Upper lobe of left lung (tissue), 6 donors: ENCODE measurements at regions not wholly inside any gene's neighbourhood (a gene's known extent, or its start where the extent isn't known, plus 50 kb on each side); places are given as distances from the start of the nearest gene placed in this dataset.

Experiments used
- ATAC-seq, 2 donors: fragments of 200-7000 bp; cut with Tn5 transposase; one replicate each; pipeline ENCODE4 v1.9.1; 2022; ENCODE audit warnings: mild to moderate bottlenecking in 2 of 2, moderate library complexity in 2 of 2; ENCODE audit not compliant: low FRiP score in 2 of 2
- DNase-seq, 2 donors: peaks; one replicate each; pipeline ENCODE4 v3.0.0-alpha.2; 2019 to 2020
- H3K27ac ChIP-seq, 4 donors: fragments of 200-600 bp; sonication (generic); one replicate each; pipeline ENCODE4 v1.5.1; 2016 to 2019
- H3K27me3 ChIP-seq, 4 donors: fragments of 200-600 bp; sonication (generic); one replicate each; pipeline ENCODE4 v1.5.1; 2017 to 2019
- H3K36me3 ChIP-seq, 4 donors: fragments of 200-600 bp; sonication (generic); one replicate each; pipeline ENCODE4 v1.5.1; 2016 to 2019
- H3K4me1 ChIP-seq, 4 donors: fragments of 200-600 bp; sonication (generic); one replicate each; pipeline ENCODE4 v1.5.1; 2018 to 2019
- H3K4me3 ChIP-seq, 4 donors: fragments of 200-600 bp; sonication (generic); one replicate each; pipeline ENCODE4 v1.5.1; 2017 to 2019; ENCODE audit warnings: mild to moderate bottlenecking in 2 of 4, moderate library complexity in 1 of 4
- H3K9me3 ChIP-seq, 4 donors: fragments of 200-600 bp; sonication (generic); one replicate each; pipeline ENCODE4 v1.5.1; 2018 to 2019
- EP300 ChIP-seq, 4 donors: sonication (generic); formaldehyde crosslinking; IDR thresholded peaks; one replicate each; pipeline ENCODE4 v1.5.1; 2017; ENCODE audit warnings: antibody characterized with exemption in 4 of 4, control low read depth in 2 of 4
- POLR2A ChIP-seq, 4 donors: fragments of 450-650 bp; IDR thresholded peaks; one replicate each; pipeline ENCODE4 v1.5.1; 2016 to 2017; ENCODE audit warnings: antibody characterized with exemption in 4 of 4, mild to moderate bottlenecking in 2 of 4
- POLR2AphosphoS5 ChIP-seq, 2 donors: sonication (generic); formaldehyde crosslinking; IDR thresholded peaks; one replicate each; pipeline ENCODE4 v1.5.1; 2017; ENCODE audit warnings: antibody characterized with exemption in 2 of 2
- WGBS, 2 donors: methylation state at CpG; one replicate each; pipeline ENCODE4 v1.1.5; 2017 to 2018; 5-methylcytosine and 5-hydroxymethylcytosine counted together
- TF ChIP-seq, protein P1 (sequence below), 6 experiments: fragments of 450-650 bp in 4 of 6; fragments of 200-600 bp in 2 of 6; sonication (generic) in 2 of 6; IDR thresholded peaks; one replicate each; pipeline ENCODE4 v1.5.1; 2016 to 2019; ENCODE audit warnings: antibody characterized with exemption in 6 of 6
- donor health status: DM: no; HTN: no; CAD: no; lungs with moderate emphysema.
- donor health status: DM: no; HTN: yes; CAD: no; lungs with severe emphysema.

DNA sequence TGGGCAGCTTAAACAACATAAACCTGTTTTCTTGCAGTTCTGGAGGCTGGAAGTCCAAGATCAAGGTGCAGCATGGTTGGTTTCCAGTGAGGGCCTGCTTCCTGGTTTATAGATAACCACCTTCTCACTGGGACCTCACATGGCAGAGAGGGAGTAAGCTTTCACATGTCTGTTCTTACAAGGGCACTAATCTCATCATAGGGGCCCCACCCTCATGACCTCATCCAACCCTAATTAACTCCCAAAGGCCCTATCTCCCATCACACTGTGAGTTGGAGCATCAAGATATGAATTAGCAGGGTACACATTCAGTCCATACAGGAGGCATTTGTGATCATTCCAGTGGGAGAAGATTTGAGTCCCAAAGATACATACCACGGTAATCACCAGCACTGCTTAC lies 50.5 kb upstream of the GRIN2A start:
- ATAC-seq, result no peak
- peaks cover 0 to 17% (median 4%) of the 10 kb centered on the region in 4 donors for H3K9me3 ChIP-seq
- TF ChIP-seq POLR2AphosphoS5 (IDR thresholded peaks at IDR 0.05) (no peak), POLR2A (IDR thresholded peaks at IDR 0.05) (no peak), EP300 (IDR thresholded peaks at IDR 0.05) (no peak)
- TF ChIP-seq, protein P1, sequence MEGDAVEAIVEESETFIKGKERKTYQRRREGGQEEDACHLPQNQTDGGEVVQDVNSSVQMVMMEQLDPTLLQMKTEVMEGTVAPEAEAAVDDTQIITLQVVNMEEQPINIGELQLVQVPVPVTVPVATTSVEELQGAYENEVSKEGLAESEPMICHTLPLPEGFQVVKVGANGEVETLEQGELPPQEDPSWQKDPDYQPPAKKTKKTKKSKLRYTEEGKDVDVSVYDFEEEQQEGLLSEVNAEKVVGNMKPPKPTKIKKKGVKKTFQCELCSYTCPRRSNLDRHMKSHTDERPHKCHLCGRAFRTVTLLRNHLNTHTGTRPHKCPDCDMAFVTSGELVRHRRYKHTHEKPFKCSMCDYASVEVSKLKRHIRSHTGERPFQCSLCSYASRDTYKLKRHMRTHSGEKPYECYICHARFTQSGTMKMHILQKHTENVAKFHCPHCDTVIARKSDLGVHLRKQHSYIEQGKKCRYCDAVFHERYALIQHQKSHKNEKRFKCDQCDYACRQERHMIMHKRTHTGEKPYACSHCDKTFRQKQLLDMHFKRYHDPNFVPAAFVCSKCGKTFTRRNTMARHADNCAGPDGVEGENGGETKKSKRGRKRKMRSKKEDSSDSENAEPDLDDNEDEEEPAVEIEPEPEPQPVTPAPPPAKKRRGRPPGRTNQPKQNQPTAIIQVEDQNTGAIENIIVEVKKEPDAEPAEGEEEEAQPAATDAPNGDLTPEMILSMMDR (IDR thresholded peaks at IDR 0.05), result no peak
- no peak for DNase-seq
- no peak overlapping the region for H3K4me3 ChIP-seq
- no peak overlapping the region for H3K27ac ChIP-seq
- no peaks in the 10 kb centered on the region for H3K27me3 ChIP-seq
- no peaks in the 10 kb centered on the region for H3K4me1 ChIP-seq
- no peaks in the 10 kb centered on the region for H3K36me3 ChIP-seq
- 78 to 80% methylated on average over 1 of the region's 1 CpG for WGBS, 2 donors

DNA sequence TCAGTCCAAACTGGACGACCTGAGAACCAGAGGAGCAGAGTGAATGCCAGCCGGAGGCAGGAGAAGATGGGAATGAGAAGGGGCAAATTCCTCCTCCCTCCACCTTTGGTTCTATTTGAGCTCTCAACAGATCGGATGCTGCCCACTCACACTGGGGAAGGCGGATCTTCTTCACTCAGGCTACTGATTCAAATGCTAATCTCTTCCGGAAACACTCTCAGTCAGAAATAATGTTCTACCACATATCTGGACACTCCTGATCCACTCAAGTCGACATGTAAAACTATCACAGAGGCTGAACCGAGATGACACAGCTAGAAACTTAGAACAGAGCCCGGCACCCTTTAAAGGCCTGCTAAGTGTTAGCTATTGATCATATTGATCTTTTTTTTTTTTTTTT lies 57.4 kb upstream of the GRIN2A start:
- DNase-seq, result no peak
- Histone ChIP-seq H3K27ac (no peak overlapping the region), H3K9me3 (no peaks in the 10 kb centered on the region), H3K4me1 (no peaks in the 10 kb centered on the region), H3K36me3 (no peaks in the 10 kb centered on the region), H3K27me3 (no peaks in the 10 kb centered on the region), H3K4me3 (no peak overlapping the region)
- 70 to 75% methylated on average over 8 of the region's 8 CpGs for WGBS, 2 donors
- ATAC-seq, result no peak
- TF ChIP-seq EP300 (IDR thresholded peaks at IDR 0.05) (no peak), POLR2AphosphoS5 (IDR thresholded peaks at IDR 0.05) (no peak), POLR2A (IDR thresholded peaks at IDR 0.05) (no peak)
- TF ChIP-seq, protein P1 (IDR thresholded peaks at IDR 0.05), result no peak

DNA sequence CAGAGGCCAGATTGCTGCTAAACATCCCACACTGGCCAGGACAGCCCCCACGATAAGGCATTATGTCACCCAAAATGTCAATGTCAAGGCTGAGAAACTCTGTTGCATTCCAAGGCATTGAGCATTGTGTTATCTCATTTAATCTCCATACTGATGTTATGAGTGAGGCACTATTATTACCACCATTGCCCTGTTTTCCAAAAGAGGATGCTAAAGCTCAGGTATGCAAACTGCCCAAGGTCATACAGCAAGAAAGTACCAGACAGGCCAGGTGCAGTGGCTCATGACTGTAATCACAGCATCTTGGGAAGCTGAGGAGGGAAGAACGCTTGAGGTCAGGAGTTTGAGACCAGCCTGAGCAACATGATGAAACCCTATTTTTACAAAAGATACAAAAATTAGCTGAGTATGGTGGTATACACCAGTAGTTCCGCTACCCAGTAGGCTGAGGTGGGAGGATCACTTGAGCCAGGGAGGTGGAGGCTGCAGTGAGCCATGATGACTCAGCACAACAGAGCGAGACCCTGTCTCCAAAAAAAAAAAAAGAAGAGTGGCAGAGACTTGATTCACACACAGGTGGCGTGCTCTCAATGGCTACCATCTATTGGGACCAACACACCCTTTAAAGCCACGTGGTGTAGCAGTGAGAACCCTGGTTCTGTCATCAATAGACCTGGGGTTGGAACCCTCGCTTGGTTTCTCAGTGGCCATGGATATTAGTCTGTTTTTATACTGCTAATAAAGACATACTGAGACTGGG lies 58.8 kb upstream of the GRIN2A start:
- Histone ChIP-seq H3K9me3 (no peaks in the 10 kb centered on the region), H3K4me3 (no peak overlapping the region), H3K4me1 (no peaks in the 10 kb centered on the region), H3K27me3 (no peaks in the 10 kb centered on the region), H3K27ac (no peak overlapping the region), H3K36me3 (no peaks in the 10 kb centered on the region)
- 76 to 81% methylated on average over 6 to 7 of the region's 7 CpGs for WGBS, 2 donors
- ATAC-seq, result no peak
- TF ChIP-seq POLR2A (IDR thresholded peaks at IDR 0.05) (no peak), POLR2AphosphoS5 (IDR thresholded peaks at IDR 0.05) (no peak), EP300 (IDR thresholded peaks at IDR 0.05) (no peak)
- TF ChIP-seq, protein P1 (IDR thresholded peaks at IDR 0.05), result no peak
- DNase-seq, result no peak

DNA sequence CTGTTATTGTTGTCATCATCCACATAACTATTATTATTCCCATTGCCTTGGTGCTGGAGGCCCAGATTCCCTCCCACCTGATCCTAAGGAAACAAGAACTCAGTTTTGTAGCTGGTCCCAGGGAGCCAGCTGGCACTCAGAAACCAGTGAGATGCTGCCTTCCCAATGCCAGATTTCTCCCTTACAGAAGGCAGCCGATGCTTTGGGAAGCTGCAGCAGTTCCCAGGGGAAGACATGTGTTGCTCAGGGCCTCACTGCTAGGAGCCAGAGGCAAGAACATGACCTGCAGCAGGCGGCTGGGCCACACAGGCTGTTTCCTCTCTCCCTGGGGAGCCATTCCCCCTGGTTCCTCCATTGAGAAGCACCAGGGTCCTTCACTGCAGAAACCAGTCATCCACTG lies 59.9 kb upstream of the GRIN2A start:
- Histone ChIP-seq H3K36me3 (no peaks in the 10 kb centered on the region), H3K4me1 (no peaks in the 10 kb centered on the region), H3K27me3 (no peaks in the 10 kb centered on the region), H3K27ac (no peak overlapping the region), H3K9me3 (no peaks in the 10 kb centered on the region), H3K4me3 (no peak overlapping the region)
- 22 to 43% methylated on average over 1 to 2 of the region's 2 CpGs for WGBS, 2 donors
- TF ChIP-seq POLR2AphosphoS5 (IDR thresholded peaks at IDR 0.05) (no peak), EP300 (IDR thresholded peaks at IDR 0.05) (no peak), POLR2A (IDR thresholded peaks at IDR 0.05) (no peak)
- TF ChIP-seq, protein P1 (IDR thresholded peaks at IDR 0.05), result no peak
- ATAC-seq, result no peak
- no peak for DNase-seq

DNA sequence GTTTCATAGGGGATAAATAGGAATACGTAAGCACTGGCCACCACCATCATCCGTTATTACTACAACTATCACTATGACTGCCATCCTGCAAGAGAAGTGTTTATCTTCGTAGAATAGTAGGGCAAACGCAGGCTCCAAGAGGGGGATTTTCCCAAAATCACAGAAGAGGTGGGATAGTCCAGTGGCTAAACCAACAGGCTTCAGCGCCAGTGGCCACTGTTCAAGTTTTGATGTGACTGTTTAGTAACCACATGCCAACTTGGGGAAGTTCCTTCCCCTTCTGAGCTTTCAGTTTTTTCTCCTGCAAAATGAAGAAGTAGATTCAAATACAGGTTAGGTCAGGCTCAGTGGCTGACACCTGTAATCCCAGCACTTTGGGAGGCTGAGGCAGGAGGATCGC lies 60.7 kb upstream of the GRIN2A start:
- no peak overlapping the region for H3K4me3 ChIP-seq
- H3K27me3 ChIP-seq, result no peaks in the 10 kb centered on the region
- ATAC-seq (no peak), DNase-seq (no peak)
- H3K9me3 ChIP-seq, result no peaks in the 10 kb centered on the region
- no peaks in the 10 kb centered on the region for H3K4me1 ChIP-seq
- no peak overlapping the region for H3K27ac ChIP-seq
- TF ChIP-seq POLR2AphosphoS5 (IDR thresholded peaks at IDR 0.05), result no peak
- no peak for TF ChIP-seq POLR2A (IDR thresholded peaks at IDR 0.05)
- TF ChIP-seq, protein P1 (IDR thresholded peaks at IDR 0.05), result no peak
- TF ChIP-seq EP300 (IDR thresholded peaks at IDR 0.05), result no peak
- no peaks in the 10 kb centered on the region for H3K36me3 ChIP-seq
- 68 to 74% methylated on average over 6 of the region's 6 CpGs for WGBS, 2 donors
